ENCODE measurements at regions not wholly inside any gene's neighbourhood (a gene's known extent, or its start where the extent isn't known, plus 50 kb on each side); places are given as distances from the start of the nearest gene placed in this dataset.

DNA sequence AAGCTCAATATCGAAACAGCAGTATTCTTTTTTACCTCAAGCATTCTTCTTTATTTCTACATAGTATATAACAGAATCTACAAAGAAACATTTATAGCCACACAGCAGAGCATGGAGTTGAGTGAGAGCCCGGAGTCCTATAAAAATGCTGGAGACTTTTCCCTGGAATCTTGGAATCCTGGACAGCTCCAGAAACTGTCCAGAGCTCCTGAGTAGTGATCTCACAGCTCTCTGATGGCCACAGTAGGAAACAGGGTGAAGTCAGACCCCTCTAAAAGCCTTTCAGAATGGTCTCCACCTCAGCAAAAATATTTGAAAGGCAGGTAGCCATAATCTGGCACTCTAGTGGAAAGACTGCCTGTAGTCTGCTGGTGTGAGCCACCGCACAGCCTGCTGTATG is 149.3 kb upstream of the STXBP5 start:
- TF ChIP-seq SP1 (IDR thresholded peaks at IDR 0.05) (no peak), NFRKB (IDR thresholded peaks at IDR 0.05) (no peak), FOXA1 (IDR thresholded peaks at IDR 0.05) (no peak), BHLHE40 (IDR thresholded peaks at IDR 0.05; ENCODE audit: borderline replicate concordance) (no peak), HDGF (IDR thresholded peaks at IDR 0.05; ENCODE audit: borderline replicate concordance) (no peak), LEF1 (IDR thresholded peaks at IDR 0.05; ENCODE audit: borderline replicate concordance) (no peak)

All from HEK293T (cell line).